Activated CD8-positive, alpha-beta memory T cell treated with anti-CD3 and anti-CD28 coated beads, Interleukin-2, amount 50 U/mL, for 4 hours (primary cell): ENCODE measurements at regions not wholly inside any gene's neighbourhood (a gene's known extent, or its start where the extent isn't known, plus 50 kb on each side); places are given as distances from the start of the nearest gene placed in this dataset.
"Not testable (repeated sequence)": the region's sequence is repeated elsewhere in the genome, so short reads cannot be mapped to it uniquely, and the experiment has no call there.

Experiments used
- DNase-seq: peaks from one replicate; pipeline ENCODE4 v3.0.0-alpha.2; 2020

DNA sequence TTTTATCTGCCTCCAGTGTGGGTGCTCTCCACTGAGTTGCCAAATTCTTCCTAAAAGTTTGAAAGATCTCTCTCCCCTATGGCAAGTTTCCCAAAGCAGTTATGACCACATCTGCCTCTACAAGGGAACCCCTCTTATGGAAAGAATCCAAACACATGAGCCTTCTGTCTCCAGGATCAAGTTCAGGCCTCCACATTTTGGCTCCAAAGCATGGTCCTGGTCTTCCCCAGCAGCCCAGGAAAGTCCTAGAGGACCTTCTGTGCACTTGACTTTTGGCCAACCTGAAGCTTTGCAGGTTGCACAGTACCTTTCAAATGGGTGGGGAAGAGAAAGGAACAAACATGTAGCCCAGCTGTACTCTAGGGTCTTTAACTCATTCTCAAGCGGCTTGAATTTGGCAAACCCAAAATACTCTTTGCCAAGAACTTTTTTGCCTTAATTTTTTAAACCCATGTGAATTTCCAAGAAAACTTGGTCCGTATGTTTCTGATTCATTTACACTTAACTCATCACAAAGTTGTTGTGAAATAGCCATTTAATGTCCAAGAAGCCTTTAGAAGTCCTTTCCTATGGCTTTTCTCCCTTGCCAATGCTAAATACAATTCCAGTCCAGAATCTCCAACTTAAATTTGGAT is 240.1 kb upstream of the TBX18 start:
- no peak for DNase-seq

DNA sequence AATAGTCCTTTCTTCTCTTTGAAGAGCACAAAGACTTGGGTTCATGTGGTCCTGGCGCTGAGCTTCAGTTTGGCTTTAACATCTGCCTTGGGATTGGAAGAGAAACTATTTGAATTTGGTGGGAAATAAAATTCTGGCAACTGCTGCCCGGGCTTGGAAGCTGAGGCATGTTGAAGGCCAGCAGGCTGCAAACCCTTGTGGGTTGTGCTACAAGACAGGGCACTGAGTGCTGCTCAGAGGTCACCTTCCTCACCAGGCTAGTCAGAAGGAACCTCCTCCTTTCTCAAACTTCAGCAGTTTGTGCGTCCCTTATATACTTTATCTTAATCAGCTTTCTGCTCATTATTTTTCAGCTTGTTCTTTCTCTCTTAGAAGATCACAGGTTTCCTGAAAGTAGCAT is 238.4 kb upstream of the TBX18 start:
- DNase-seq: no peak

DNA sequence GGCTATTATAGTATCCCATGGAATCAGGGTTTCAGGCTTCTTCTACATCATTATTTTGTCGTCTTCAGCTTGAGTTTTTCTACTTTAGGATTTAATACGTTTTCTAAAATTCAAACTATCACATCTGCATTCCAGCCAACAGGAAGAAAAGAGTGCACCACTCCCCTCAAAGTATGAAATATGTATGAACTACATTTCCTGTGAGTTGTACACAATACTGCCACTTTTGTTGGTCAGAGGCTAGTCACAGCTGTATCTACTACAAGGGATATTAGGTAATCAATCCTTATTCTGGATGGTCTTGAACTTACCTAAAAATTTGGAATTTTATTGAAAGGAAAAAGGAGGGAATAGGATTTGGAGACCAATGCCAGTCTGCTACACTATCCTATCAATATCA is 235.6 kb upstream of the TBX18 start:
- no peak for DNase-seq

DNA sequence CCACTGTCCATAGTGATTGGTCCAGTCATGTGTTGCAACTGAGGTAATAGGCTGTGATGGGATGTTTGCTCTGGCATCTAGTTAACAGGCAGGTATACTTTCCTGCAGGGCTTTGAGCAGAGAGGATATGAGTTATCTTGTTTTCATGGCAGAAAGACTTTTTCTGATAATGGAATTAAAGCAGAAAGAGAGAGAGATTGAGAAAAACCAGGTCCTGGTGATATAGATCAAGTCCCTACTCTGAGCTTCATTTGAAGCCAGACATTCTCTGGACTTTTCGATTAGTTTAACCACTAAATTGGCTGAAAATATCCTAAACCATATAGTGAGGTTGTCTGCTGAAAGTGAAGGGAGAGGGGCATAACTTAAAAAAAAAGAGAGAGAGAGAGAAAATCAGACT is 233.8 kb upstream of the TBX18 start:
- no peak for DNase-seq

DNA sequence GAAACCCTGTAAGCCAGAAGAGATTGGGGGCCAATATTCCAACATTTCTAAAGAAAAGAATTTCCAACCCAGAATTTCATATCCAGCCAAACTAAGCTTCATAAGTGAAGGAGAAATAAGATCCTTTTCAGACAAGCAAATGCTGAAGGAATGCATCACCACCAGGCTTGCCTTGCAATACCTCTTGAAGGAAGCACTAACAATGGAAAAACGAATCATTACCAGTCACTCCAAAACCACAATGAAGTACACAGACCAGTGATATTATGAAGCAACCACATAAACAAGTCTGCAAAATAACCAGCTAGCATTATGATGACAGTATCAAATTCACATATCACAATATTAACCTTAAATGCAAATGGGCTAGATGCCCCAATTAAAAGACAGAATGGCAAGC is 224.4 kb upstream of the TBX18 start:
- DNase-seq: not testable (repeated sequence)

DNA sequence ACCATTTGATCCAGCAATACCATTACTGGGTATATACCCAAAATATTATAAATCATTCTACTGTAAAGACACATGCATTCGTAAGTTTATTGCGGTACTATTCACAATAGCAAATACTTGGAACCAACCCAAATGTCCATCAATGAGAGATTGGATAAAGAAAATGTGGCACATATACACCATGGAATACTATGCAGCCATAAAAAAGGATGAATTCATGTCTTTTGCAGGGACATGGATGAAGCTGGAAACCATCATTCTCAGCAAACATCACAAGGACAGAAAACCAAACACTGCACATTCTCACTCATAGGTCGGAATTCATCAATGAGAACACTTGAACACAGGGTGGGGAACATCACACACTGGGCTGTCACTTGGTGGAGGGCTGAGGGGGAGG is 221.1 kb upstream of the TBX18 start:
- DNase-seq: not testable (repeated sequence)

DNA sequence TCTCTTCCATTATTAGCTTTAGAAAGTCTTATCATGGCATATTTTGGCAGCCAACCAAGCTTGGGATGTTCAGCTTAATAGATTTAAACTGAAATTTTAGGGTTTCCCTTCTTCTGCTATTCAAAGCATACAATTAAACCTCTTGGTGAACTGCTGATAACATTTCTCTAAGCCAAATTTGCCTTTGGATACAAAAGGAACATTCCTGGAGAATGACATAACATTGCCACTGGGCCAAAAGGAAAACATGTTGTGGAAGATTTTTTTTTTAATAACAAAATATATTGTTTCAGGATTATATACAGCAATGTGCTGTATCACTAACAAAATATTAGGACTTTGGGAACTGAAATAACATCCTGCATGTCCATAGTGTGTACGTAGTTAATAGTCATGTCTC is 215.1 kb upstream of the TBX18 start:
- no peak for DNase-seq

DNA sequence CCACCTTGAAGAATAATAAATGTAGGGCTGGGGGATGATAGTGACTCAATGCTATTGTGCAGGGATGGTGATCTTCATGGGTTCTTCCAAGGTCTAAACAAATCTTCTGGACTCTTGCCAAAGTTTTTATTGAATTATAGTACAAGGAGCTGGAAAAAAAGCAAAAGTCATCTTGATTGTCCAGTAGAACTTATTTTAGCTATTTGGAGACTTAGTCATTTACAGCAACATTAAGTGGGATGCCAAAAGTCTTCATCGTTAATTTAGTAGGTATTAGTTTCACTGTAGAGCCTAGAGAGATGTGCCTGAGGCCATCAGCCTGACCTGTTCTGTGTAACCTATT is 212.9 kb upstream of the TBX18 start:
- no peak for DNase-seq

DNA sequence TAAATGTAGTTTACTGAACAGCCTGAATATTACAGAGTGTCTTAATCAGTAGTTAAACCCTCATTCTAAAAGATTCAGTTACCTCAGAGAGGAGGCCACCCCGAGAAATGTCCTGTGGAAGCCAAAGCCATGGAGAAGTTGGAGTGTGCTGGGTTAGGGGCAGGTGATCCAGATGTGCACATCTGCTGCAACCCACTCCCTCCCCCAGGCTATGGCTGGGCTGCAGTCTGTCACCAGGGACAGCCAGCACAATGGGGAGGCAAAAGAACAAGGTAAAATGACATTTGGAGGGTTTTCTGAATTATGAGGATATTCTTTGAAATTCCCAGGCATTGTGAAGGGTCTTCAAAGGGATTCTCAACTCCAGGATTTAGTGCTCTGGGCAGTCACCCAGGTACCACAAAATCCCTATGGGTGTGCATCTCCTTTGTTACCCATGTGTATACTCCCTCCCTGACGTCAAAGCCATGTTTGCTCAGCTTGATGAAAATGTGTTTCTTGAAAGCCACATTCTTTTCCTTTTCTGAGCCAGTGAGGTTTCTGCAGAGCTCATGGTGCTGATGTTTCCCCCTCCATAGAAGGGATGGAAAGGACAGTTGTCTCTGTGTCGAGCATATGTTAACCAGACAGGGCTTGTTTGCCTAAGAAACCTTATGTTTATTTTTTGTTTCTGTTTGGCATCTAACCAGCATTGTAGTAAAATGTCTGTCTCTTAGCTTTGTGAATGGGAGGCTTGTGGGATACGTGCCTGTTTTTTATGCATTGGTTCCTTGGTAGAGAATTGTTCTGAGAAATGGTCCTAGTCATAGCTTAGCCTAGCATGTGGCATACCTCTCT is 212.3 kb upstream of the TBX18 start:
- DNase-seq: no peak

DNA sequence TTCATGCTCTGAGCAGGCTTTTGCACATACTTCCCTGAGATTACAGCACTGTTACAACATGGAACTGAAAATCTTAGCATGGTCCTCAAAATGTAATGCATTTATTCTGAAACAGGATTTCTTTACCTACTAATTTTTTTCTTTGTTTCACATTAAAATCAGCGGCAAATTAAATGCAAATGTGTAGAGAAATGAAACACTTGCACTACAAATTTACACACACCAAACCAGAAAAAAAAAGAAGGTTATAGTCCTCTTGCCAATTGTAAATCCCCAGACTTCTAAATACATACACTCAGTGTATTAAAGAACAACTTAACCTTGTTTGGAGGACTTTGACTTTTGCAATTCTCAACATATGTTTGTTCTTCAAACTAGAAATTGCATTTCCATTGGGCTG is 210.9 kb upstream of the TBX18 start:
- DNase-seq: no peak

DNA sequence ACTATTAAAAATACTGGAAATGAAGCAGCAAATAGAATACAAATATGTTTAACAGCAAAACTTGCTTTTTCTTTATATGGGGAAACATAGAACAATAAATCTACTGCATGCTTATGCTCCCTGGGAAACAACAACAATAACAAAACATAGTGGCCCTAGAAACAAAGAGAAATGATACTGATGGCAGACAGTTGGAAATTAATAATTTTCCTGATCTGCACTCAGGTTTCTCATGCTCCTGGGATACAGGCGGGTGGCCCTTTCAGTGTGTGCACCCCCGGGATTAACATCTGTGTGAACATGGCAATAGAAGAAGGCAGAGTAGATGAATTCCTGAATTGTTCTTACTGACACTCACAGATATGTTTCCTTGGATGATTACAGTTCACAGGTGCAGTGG is 209.2 kb upstream of the TBX18 start:
- no peak for DNase-seq

DNA sequence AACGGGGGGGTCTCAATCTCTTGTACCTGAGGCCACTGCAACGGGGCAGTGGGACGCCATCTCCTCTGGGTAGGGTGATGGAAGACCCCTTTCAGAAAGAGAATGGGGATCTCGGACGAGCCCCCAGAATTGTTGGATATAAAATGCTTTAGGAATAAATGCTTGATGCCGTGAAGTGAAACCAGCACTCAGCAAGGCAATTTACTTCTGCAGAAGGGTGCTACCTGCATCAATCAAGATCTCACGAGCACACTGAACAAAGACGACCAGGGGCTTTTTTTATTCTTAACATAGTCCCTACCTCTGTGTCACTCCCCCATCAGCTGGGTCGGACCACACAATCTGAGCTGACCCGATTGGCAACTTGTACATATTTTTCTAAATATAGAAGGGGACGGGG is 203.6 kb upstream of the TBX18 start:
- no peak for DNase-seq

DNA sequence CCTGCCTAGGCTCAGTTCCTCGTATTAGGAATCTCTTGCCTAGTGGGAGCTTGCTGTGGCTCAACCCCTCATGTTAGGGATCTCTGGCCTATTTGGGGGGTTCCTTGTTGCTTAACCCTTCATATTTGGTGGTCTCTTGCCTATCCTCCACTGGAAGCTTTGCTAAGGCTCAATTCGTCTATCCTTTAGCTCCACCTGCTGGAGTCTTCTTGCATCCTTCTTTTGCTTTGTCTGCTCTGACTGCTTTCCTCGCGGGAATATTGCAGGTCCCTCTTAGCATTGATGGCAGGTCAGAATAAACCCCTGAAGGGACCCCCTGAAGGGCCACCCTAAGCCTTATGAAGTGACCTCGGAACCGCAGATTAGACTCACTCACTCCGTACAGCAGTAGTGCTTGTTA is 203.0 kb upstream of the TBX18 start:
- DNase-seq: no peak

DNA sequence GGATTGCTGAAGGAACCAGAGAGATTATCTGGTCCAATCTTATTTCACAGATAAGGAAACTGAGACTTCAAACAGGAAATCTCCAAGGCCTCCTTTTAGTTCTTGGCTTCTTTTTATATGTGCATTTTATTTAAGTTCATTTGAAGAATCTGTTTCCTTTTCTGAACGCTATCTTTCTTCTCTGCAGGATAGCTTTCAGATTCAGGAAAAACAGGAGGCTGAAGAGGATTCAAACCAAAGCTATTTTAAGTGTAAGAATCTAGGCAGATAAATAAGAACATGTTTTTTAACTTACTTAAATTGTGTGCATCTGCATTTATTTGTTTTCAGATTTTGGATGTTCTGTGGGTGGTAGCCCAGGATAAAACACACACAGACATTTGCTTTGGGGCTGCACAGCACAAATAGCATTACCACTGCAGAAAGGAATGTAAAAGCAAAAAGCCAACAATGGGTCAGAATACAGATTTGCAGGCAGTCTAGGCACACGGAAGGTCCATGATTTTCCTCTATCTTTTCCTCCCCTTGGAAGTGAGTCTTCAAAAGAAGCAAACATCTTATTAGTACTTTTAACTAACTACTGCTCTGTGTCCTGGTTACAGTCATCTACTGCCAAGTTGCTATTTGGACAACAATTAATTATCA is 188.8 kb upstream of the TBX18 start:
- DNase-seq: no peak

DNA sequence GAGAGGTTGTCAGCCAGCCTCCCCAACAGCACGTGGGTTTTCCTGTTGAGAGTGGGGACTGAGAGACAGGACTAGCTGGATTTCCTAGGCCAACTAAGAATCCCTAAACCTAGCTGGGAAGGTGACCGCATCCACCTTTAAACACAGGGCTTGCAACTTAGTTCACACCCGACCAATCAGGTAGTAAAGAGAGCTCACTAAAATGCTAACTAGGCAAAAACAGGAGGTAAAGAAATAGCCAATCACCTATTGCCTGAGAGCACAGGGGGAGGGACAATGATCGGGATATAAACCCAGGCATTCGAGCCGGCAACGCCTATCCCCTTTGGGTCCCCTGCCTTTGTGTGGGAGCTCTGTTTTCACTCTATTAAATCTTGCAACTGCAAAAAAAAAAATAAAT is 180.5 kb upstream of the TBX18 start:
- DNase-seq: not testable (repeated sequence)

DNA sequence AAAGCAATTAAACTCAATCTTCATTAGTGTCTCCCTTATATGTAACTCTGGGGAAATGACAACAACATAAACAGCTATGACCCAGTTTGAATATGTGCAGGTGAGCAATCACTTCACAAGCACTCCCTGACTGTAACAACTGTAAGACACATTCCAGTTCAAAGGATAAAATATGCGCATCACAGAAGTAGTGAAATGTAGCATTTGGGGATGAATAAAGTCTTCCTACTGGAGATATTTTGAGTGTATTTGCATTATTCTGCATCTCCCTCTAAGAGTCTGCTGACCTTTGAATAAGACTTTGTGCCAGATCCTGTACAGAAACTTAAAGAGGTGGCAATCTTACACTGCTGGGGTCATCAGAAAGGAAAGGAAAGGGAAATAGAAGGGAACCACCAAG is 179.5 kb upstream of the TBX18 start:
- DNase-seq: no peak

DNA sequence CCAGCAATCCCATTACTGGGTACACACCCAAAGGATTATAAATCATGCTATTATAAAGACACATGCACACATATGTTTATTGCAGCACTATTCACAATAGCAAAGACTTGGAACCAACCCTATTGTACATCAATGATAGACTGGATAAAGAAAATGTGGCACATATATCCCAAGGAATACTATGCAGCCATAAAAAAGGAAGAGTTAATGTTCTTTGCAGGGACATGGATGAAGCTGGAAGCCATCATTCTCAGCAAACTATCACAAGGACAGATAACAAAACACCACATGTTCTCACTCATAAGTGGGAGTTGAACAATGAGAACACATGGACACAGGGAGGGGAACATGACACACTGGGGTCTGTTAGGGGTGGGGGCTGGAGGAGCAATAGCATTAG is 177.2 kb upstream of the TBX18 start:
- not testable (repeated sequence) for DNase-seq

DNA sequence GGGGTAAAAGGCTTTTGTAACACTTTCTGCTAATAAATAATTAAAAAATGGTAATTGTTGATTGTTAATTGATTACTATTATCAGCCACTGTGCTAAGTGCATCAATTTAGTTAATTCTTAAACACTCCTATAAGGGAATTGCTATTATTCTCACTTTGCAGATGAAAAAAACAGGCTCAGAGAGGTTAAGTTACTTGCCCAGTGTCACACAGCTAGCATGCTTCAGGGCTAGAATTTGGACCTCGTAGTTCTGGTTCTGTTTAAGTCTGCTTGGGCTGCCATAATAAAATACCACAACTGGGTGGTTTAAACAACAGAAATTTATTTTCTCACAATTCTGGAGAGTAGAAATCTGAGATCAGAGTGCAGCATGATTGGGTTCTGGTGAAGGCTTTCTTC is 164.8 kb upstream of the TBX18 start:
- no peak for DNase-seq

DNA sequence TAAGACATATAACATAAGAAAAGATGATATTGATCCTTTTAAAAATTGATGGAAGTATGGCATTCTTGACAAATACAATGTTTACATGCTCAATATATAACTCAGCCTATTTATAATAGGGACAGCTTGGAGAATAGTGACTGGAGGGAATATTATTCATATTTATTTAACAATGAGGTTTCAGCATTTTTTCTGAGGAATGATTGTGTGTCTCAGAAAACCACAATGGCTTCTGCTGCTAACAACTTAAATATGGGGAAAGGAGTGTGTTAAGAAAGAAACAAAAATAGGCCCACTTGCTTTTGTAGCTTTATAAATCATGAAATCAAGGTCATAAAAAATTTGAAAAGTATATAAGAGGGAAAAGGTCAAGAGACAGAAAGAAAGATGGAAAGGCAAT is 163.2 kb upstream of the TBX18 start:
- no peak for DNase-seq

DNA sequence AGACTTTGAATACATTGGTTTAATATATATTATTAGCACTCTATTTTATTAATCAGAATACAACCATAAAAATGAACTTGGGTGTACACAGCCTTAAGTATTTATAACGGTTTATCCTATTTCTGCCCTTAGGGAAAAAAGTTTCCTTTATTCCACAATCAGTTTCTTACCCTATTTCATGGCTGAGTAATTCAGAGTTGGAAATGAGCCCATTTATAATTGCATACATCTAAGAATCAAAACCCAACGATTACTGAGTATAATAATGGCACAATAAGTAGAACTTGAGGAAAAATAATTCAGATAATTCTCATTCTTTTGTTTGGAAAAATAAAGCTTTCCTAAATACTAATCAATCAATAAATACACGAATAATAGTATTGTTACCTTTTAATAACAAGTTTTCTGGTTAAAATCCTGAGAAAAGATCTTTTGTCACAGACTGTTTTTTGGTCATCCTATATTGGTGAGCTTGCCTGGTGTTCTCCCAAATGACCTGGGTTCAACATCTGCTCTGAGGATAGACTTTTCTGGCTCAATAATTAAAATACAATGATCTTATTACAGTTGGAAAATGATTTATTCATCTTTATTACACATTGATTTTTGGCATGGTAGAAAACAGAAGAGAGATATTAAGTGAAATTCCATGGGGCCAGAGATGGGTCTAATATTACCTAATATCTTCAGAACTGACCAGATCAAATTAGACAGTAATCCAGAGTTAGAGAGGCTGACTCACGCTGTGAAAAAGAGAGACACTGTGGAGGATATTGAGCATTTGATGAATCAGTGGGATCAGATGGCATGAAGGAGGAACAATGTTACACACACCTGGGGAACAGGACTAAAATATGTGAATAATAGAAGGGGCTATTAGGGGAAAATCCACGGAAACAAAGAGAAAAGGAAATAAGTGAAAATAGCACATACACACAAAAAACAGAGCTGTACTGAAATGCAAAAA is 162.1 kb upstream of the TBX18 start:
- no peak for DNase-seq

DNA sequence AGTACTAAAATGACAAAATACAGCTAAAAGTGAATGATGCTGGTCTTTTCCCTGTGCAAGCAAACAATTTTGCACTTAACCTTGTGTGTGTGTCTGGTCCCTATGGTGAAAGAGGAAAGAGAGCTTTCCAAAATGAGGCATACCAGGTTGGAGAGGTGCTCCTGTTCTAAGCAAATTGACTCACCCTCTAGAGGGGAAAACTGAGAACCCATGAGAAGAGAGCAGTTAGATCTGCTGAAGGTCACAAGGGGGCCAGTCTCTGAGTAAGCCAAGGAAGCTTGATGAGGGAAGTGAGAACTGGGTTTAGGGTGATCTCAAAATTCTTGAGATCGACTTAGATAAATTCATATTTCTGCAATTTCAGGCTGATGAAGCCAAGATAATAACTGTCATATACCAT is 157.5 kb upstream of the TBX18 start:
- no peak for DNase-seq

DNA sequence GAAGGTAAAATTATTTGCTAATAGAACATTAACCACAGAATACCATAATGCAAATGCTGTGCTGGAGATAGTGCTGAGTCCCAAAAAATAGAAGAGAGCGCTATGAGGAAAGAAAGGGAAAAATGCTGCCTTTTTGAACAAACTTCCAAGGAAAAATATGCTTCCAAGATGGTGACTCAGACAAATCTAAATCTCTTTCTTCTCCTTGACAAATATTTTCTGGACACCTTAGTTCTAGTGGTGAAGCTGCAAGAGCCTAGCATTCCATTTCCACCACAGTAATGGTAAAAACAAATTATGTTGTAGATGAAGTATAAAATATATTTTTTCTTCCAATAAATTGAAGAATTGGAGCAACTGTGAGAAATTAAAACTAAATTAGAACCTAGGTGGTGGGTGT is 155.6 kb upstream of the TBX18 start:
- DNase-seq: no peak

DNA sequence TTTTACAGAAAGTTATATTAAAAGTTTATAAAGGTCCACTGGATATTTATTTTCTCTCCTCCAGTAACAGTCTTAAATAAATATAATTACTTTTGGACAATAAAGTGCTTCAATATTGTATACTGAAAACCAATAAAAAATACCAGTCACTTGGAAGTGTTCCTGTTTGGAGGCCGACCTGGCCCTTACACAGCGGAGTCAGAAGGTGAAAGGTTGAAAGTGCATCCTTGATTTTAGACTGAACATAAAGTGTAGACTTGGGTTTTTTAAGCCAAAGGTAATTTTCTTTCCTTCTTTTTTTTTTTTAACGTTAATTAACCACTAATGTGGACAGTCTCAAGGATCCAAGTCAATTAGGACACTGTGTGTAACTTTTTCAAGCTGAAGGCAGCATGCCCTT is 152.3 kb upstream of the TBX18 start:
- no peak for DNase-seq
